PC-3 (cell line): ENCODE measurements at regions not wholly inside any gene's neighbourhood (a gene's known extent, or its start where the extent isn't known, plus 50 kb on each side); places are given as distances from the start of the nearest gene placed in this dataset.

Experiments used
- EZH2 ChIP-seq: fragments of 300-600 bp; sonication (generic); IDR thresholded peaks from one replicate; pipeline ENCODE4 v1.6.1; 2017; ENCODE audit warnings: antibody characterized with exemption, mild to moderate bottlenecking, low read length; ENCODE audit not compliant: unreplicated experiment
- EZH2phosphoT487 ChIP-seq: fragments of 300-600 bp; sonication (generic); IDR thresholded peaks from 2 replicates; pipeline ENCODE4 v1.6.1; 2018; ENCODE audit warnings: mild to moderate bottlenecking, antibody characterized with exemption, low read length, borderline replicate concordance
- TF ChIP-seq, protein P1 (sequence below): fragments of 300-600 bp; sonication (generic); conservative IDR thresholded peaks from 2 replicates; pipeline ENCODE4 v1.5.1; 2017; ENCODE audit warnings: antibody characterized with exemption, low read depth, mild to moderate bottlenecking, low read length

DNA sequence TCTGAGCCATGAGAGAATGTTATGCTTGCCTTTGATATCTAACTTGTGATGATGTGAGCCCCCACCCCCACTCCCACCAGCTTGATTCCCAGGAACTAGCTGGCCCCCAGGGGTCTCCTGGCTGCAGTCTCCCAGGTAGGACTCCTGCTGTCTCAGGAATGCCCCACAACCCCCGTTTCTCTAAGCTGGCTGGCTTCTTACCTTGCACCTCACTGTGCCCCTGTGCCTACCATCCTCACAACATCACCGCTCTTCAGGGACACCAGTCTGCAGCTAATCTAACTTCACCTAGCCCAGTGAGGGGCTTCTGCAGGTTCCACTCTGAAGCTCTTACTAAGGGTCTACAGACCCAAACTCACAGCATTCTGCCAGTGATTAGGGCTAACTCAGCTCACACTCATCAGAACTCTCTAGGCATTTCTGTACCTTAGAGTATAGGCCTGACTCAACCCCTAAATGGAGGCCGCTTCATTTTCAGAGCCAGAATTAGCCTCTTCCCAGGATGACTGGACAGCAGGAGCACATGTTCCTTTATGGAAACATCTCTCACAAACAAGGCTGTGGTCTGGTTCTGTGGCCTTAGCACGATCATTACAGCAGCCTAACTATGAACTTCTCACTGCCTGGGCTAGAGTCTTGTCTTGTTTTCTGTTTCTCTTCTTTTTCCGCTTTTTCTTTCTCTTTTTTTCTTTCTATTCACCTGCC lies 72.8 kb upstream of the IFNG-AS1 start:
- TF ChIP-seq EZH2, result no peak
- TF ChIP-seq, protein P1, sequence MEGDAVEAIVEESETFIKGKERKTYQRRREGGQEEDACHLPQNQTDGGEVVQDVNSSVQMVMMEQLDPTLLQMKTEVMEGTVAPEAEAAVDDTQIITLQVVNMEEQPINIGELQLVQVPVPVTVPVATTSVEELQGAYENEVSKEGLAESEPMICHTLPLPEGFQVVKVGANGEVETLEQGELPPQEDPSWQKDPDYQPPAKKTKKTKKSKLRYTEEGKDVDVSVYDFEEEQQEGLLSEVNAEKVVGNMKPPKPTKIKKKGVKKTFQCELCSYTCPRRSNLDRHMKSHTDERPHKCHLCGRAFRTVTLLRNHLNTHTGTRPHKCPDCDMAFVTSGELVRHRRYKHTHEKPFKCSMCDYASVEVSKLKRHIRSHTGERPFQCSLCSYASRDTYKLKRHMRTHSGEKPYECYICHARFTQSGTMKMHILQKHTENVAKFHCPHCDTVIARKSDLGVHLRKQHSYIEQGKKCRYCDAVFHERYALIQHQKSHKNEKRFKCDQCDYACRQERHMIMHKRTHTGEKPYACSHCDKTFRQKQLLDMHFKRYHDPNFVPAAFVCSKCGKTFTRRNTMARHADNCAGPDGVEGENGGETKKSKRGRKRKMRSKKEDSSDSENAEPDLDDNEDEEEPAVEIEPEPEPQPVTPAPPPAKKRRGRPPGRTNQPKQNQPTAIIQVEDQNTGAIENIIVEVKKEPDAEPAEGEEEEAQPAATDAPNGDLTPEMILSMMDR, result no peak
- TF ChIP-seq EZH2phosphoT487, result no peak
